ENCODE measurements at regions not wholly inside any gene's neighbourhood (a gene's known extent, or its start where the extent isn't known, plus 50 kb on each side); places are given as distances from the start of the nearest gene placed in this dataset.

- no peaks in the 10 kb centered on the region for H3K4me1 ChIP-seq (replicated peaks in 1 of 2)
- intact Hi-C loops (cut with DNase I), result no loop called here
- 69 to 85% (median 79%) methylated on average over 2 of the region's 2 CpGs for WGBS, 4 donors
Observed at GRCh38 chr7:19585761-19586160, 123.1 kb downstream of the POLR1F start.

GRCh38 chr7:19575909-19576557 lies 132.8 kb downstream of the POLR1F start:
- intact Hi-C loops (cut with DNase I), result no loop called here
- whole genome bisulfite sequencing, 4 donors, result 58 to 75% (median 62%) methylated on average over 2 of the region's 2 CpGs
- Histone ChIP-seq H3K9me3 (replicated peaks in 1 of 3) (no peaks in the 10 kb centered on the region), H3K27me3 (no peaks in the 10 kb centered on the region), H3K4me3 (no peak overlapping the region), H3K27ac (no peak overlapping the region), H3K4me1 (replicated peaks in 1 of 2) (no peaks in the 10 kb centered on the region), H3K36me3 (replicated peaks in 1 of 2) (no peaks in the 10 kb centered on the region)
- TF ChIP-seq POLR2A (IDR thresholded peaks at IDR 0.05), result no peak
- TF ChIP-seq CTCF (IDR thresholded peaks at IDR 0.05), result no peak
- DNase-seq, result no peak

More at GRCh38 chr7:19585761-19586160, 123.1 kb downstream of the POLR1F start:
- H3K27ac ChIP-seq, result no peak overlapping the region
- no peak for DNase-seq
- no peaks in the 10 kb centered on the region for H3K27me3 ChIP-seq
- H3K9me3 ChIP-seq (replicated peaks in 1 of 3), result no peaks in the 10 kb centered on the region
- TF ChIP-seq CTCF (IDR thresholded peaks at IDR 0.05) (no peak), POLR2A (IDR thresholded peaks at IDR 0.05) (no peak)
- no peaks in the 10 kb centered on the region for H3K36me3 ChIP-seq (replicated peaks in 1 of 2)
- H3K4me3 ChIP-seq, result no peak overlapping the region

GRCh38 chr7:19574131-19574530 lies 134.7 kb downstream of the POLR1F start:
- Histone ChIP-seq H3K4me3 (no peak overlapping the region), H3K27me3 (no peaks in the 10 kb centered on the region), H3K4me1 (replicated peaks in 1 of 2) (no peaks in the 10 kb centered on the region), H3K27ac (no peak overlapping the region), H3K36me3 (replicated peaks in 1 of 2) (no peaks in the 10 kb centered on the region), H3K9me3 (replicated peaks in 1 of 3) (no peaks in the 10 kb centered on the region)
- intact Hi-C loops (cut with DNase I), result no loop called here
- TF ChIP-seq POLR2A (IDR thresholded peaks at IDR 0.05), result no peak
- no peak for TF ChIP-seq CTCF (IDR thresholded peaks at IDR 0.05)
- no peak for DNase-seq
- WGBS, 4 donors, result 51 to 66% (median 64%) methylated on average over 5 of the region's 5 CpGs

- Histone ChIP-seq H3K4me1 (replicated peaks in 1 of 2) (no peaks in the 10 kb centered on the region), H3K4me3 (no peak overlapping the region), H3K27ac (no peak overlapping the region), H3K36me3 (replicated peaks in 1 of 2) (no peaks in the 10 kb centered on the region), H3K27me3 (no peaks in the 10 kb centered on the region), H3K9me3 (replicated peaks in 1 of 3) (no peaks in the 10 kb centered on the region)
- WGBS, 4 donors, result 68 to 75% (median 70%) methylated on average over 4 of the region's 4 CpGs
- intact Hi-C loops (cut with DNase I), result no loop called here
- DNase-seq, result no peak
- TF ChIP-seq POLR2A (IDR thresholded peaks at IDR 0.05) (no peak), CTCF (IDR thresholded peaks at IDR 0.05) (no peak)
Observed at GRCh38 chr7:19572566-19572965, 136.3 kb downstream of the POLR1F start.
